ENCODE measurements at regions not wholly inside any gene's neighbourhood (a gene's known extent, or its start where the extent isn't known, plus 50 kb on each side); places are given as distances from the start of the nearest gene placed in this dataset.

DNA sequence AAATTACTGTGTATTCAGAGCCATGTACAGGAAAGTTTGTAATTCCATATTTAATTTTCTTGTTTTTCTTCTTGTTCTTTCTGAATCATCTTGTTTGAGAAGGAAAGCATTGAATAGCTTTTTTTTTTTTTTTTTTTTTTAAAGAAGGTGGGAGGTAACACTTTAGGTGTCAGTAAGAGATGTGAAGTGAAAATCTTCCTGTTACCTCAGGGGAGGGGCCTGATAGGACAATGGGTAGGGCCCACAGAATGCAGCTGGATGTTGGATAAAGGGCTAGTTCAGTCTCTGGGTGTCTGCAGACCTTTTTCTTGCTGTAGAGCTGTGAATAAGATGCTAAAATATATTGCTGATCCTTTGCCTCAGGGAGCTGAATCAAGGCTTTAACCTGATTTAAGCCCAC is 317.4 kb downstream of the MAN2A1 start:
- no peaks in the 10 kb centered on the region for H3K27me3 ChIP-seq (replicated peaks; ENCODE audit: insufficient read depth)
- no peaks in the 10 kb centered on the region for H3K4me1 ChIP-seq (replicated peaks)
- no peaks in the 10 kb centered on the region for H3K9me3 ChIP-seq
- no peak for DNase-seq (ENCODE audit: low spot score)
- H3K4me3 ChIP-seq, result no peak overlapping the region
- H3K36me3 ChIP-seq, result no peaks in the 10 kb centered on the region
- TF ChIP-seq POLR2A (IDR thresholded peaks at IDR 0.05), result no peak
- TF ChIP-seq POLR2AphosphoS5 (IDR thresholded peaks at IDR 0.05), result no peak
- TF ChIP-seq CTCF (IDR thresholded peaks at IDR 0.05), result no peak
- H3K27ac ChIP-seq, result no peak overlapping the region
- intact Hi-C loops (cut with DNase I), result no loop called here

DNA sequence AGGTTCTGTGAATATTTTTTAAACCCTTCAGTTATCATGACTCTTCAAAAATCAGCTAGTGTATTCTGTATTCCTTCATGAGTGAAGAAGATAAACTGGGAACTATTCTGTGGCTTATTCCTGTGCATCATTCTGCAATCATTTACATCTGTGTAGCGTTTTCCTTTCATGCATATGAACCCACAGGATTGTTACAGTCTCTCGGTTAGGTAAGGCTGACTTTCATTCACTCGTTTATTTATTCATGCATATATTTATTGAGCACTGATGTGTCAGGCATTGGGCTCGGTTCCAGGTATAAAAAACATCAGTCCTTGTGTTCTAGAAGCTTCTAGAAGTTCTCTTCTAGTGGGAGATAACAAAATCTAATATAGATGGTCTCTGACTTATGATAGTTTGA is 318.4 kb downstream of the MAN2A1 start:
- H3K27ac ChIP-seq, result no peak overlapping the region
- intact Hi-C loops (cut with DNase I), result no loop called here
- DNase-seq (ENCODE audit: low spot score), result no peak
- no peaks in the 10 kb centered on the region for H3K27me3 ChIP-seq (replicated peaks; ENCODE audit: insufficient read depth)
- H3K4me3 ChIP-seq, result no peak overlapping the region
- 65% methylated on average over 4 of the region's 4 CpGs for WGBS
- no peaks in the 10 kb centered on the region for H3K36me3 ChIP-seq
- no peaks in the 10 kb centered on the region for H3K9me3 ChIP-seq
- no peaks in the 10 kb centered on the region for H3K4me1 ChIP-seq (replicated peaks)
- no peak for TF ChIP-seq POLR2A (IDR thresholded peaks at IDR 0.05)
- no peak for TF ChIP-seq CTCF (IDR thresholded peaks at IDR 0.05)
- TF ChIP-seq POLR2AphosphoS5 (IDR thresholded peaks at IDR 0.05), result no peak

GRCh38 chr5:110012145-110012544 is 322.4 kb downstream of the MAN2A1 start:
- Histone ChIP-seq H3K9me3 (no peaks in the 10 kb centered on the region), H3K4me3 (no peak overlapping the region), H3K27ac (no peak overlapping the region), H3K36me3 (no peaks in the 10 kb centered on the region), H3K27me3 (replicated peaks; ENCODE audit: insufficient read depth) (no peaks in the 10 kb centered on the region), H3K4me1 (replicated peaks) (no peaks in the 10 kb centered on the region)
- 61% methylated on average over 1 of the region's 1 CpG for WGBS
- TF ChIP-seq CTCF (IDR thresholded peaks at IDR 0.05) (no peak), POLR2AphosphoS5 (IDR thresholded peaks at IDR 0.05) (no peak), POLR2A (IDR thresholded peaks at IDR 0.05) (no peak)
- no peak for DNase-seq (ENCODE audit: low spot score)
- intact Hi-C loops (cut with DNase I), result no loop called here

DNA sequence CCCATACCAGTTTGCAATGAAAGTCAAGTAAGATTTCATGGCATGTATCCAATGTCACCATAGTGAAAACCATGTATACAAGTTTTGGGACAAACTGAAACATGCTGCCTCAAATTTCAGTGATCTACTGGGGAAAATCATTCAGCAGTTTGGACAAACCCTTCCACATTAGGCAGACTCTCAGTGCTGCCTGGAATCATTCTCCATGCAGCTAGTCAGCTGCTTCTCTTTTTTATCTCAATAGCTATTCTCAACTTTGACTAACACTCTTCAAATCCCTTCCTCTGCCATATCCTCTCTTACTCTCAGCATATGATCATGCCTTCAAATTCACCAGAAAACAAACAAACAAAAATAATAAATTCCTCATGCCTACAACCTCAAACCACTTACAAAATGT is 323.3 kb downstream of the MAN2A1 start:
- H3K36me3 ChIP-seq, result no peaks in the 10 kb centered on the region
- no peaks in the 10 kb centered on the region for H3K9me3 ChIP-seq
- H3K27ac ChIP-seq, result no peak overlapping the region
- TF ChIP-seq POLR2AphosphoS5 (IDR thresholded peaks at IDR 0.05) (no peak), POLR2A (IDR thresholded peaks at IDR 0.05) (no peak), CTCF (IDR thresholded peaks at IDR 0.05) (no peak)
- intact Hi-C loops (cut with DNase I), result no loop called here
- H3K4me1 ChIP-seq (replicated peaks), result no peaks in the 10 kb centered on the region
- no peaks in the 10 kb centered on the region for H3K27me3 ChIP-seq (replicated peaks; ENCODE audit: insufficient read depth)
- no peak for DNase-seq (ENCODE audit: low spot score)
- H3K4me3 ChIP-seq, result no peak overlapping the region

DNA sequence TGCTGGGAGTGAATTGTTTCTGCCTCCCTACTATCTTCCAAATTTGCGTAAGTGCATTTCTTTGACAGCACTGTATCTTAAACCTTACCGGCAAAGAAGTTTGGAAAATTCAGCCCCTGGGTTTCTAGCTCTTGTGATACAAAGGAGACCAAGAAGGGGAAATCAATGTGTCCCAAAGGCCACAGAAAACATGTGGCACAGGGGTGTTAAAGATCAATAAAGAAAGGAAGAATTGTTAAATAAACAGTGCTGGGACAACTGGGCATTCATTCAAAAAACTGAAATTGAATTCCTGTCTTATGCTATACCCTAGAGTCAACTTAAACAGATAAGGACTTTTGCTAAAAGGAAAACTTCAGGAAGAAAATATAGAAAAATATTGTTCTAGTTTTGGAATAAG is 328.1 kb downstream of the MAN2A1 start:
- Histone ChIP-seq H3K4me3 (no peak overlapping the region), H3K9me3 (no peaks in the 10 kb centered on the region), H3K4me1 (replicated peaks) (no peaks in the 10 kb centered on the region), H3K36me3 (no peaks in the 10 kb centered on the region), H3K27ac (no peak overlapping the region), H3K27me3 (replicated peaks; ENCODE audit: insufficient read depth) (no peaks in the 10 kb centered on the region)
- whole genome bisulfite sequencing, result 93% methylated on average over 2 of the region's 2 CpGs
- DNase-seq (ENCODE audit: low spot score), result no peak
- TF ChIP-seq CTCF (IDR thresholded peaks at IDR 0.05) (no peak), POLR2AphosphoS5 (IDR thresholded peaks at IDR 0.05) (no peak), POLR2A (IDR thresholded peaks at IDR 0.05) (no peak)
- intact Hi-C loops (cut with DNase I), result no loop called here
